GM12878 (cell line): ENCODE measurements at regions not wholly inside any gene's neighbourhood (a gene's known extent, or its start where the extent isn't known, plus 50 kb on each side); places are given as distances from the start of the nearest gene placed in this dataset.

Experiments
- CBX3 ChIP-seq: fragments of 200-600 bp; sonication (generic); IDR thresholded peaks from 2 replicates; pipeline ENCODE4 v1.6.1; 2016; ENCODE audit warnings: low read depth, borderline replicate concordance
- CTCF ChIP-seq, 3 experiments: IDR thresholded peaks in 2 of 3; conservative IDR thresholded peaks in 1 of 3; 2 replicates each; pipeline ENCODE4 v1.5.1; 2011; ENCODE audit warnings: low read depth in 3 of 3, low read length in 3 of 3, mild to moderate bottlenecking in 3 of 3, control low read depth in 2 of 3, moderate library complexity in 2 of 3, inconsistent platforms in 1 of 3, mixed read lengths in 1 of 3; ENCODE audit not compliant: control insufficient read depth in 2 of 3, insufficient read depth in 1 of 3; ENCODE audit errors: extremely low read depth in 1 of 3
- EP300 ChIP-seq, 2 experiments: fragments of 150-350 bp in 1 of 2; IDR thresholded peaks; 2 replicates each; pipeline ENCODE4 v1.6.1; 2011 to 2012; ENCODE audit warnings: low read depth in 2 of 2, low read length in 2 of 2, borderline replicate concordance in 1 of 2, improper control_type of control experiment in 1 of 2, inconsistent platforms in 1 of 2; ENCODE audit not compliant: control insufficient read depth in 1 of 2
- MAX ChIP-seq: IDR thresholded peaks from 2 replicates; pipeline ENCODE4 v1.6.1; 2012; ENCODE audit warnings: low read depth, low read length, improper control_type of control experiment
- POLR2A ChIP-seq: IDR thresholded peaks from 2 replicates; pipeline ENCODE4 v1.6.1; 2011; ENCODE audit warnings: low read depth, mild to moderate bottlenecking, low read length

GRCh38 chr3:158916111-158916510 is 114.3 kb downstream of the MFSD1 start:
- no peak for TF ChIP-seq POLR2A
- TF ChIP-seq CTCF (IDR thresholded peaks at IDR 0.05 in 2 of 3, conservative IDR thresholded peaks at IDR 0.05 in 1 of 3; ENCODE audit: control insufficient read depth in 2 of 3, extremely low read depth in 1 of 3, insufficient read depth in 1 of 3, low read depth in 3 of 3, low read length in 3 of 3), result no peak
- TF ChIP-seq CBX3, result no peak
- TF ChIP-seq MAX, result no peak
- no peak for TF ChIP-seq EP300 (IDR thresholded peaks at IDR 0.05; ENCODE audit: borderline replicate concordance in 1 of 2, control insufficient read depth in 1 of 2, low read depth in 2 of 2, low read length in 2 of 2)
